ENCODE measurements at regions not wholly inside any gene's neighbourhood (a gene's known extent, or its start where the extent isn't known, plus 50 kb on each side); places are given as distances from the start of the nearest gene placed in this dataset.

GRCh38 chr11:112403432-112403831 lies 142.8 kb upstream of the PLET1 start:
- DNase-seq = no peak

DNA sequence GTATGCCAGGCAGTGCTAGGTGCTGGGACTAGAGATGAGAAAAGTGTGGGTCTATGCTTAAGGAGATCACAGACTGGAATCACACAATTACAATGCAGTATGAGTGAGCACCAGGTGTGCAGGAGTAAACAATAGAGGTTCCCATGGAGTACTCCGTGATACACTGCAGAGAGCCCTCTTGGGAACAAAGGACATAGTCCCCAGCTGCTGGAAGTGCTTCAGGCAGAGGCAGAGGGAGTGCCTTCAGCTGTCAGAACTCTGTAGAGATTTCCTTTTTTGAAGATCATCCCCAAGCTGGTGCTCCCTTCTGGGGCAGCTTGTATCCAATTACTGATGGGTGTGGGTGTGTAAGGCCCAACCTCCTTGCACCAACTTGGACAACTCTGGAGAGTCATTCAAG lies 143.5 kb upstream of the PLET1 start:
- no peak for DNase-seq

DNA sequence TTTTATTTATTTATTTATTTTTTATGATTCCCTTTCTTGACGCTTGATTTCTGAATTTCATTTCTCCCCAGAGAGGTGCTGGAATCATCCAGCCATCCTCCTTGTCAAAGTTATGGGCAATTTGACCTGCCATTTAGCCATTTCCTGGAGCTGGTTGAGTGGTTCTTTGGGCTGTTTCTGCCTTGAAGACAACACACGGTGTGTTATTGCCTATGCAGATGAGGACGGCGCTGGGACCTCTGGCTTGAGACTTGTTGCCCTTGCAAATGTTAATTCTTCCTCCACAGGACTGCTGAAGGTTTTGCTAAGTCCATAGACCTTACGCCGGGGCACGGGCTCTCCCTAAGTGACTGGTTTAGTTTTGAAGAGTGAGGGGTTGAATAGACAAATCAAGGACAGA lies 147.9 kb upstream of the PLET1 start:
- no peak for DNase-seq

DNA sequence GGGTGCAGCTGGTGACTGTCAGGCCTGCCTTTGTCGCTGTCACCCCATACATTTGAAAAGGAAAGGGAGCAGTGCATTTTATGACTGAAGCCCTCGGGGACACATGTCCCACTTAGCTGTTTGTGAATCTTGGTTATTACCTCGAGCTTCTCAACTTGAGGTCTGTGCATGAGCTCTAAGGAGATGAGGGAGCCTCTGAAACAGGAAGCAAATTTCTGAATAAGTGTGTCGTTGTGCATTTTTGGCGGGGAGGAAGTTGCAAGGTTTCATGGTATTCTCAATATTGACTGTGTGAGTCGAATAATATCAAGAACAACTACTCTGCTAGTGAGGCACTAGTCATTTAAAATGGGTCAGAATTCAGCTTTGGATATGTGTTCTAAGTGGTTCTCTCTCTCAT lies 149.7 kb upstream of the PLET1 start:
- no peak for DNase-seq

DNA sequence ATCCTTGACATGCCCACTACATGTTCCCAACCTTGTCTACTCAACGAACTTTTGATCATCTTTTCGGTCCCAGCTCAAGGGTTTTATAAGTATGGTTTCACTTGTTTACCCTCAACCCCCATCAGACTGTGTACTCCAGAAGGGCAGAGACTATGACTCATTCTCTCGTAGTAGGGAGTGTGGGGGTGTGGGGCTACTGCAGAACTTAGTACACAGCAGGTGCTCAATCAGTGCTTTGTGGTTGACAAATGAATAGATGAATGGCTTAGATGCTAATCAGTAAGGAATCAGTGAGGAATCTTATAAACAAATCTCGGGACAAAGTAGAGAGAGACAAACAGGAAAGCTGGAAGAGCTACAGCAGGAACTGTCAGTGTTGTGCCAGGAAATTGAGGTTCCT lies 151.7 kb upstream of the PLET1 start:
- DNase-seq = no peak

GRCh38 chr11:112417339-112417738 lies 156.7 kb upstream of the PLET1 start:
- DNase-seq = no peak

- no peak for DNase-seq
Measured at GRCh38 chr11:112418438-112418837, 157.8 kb upstream of the PLET1 start.

DNA sequence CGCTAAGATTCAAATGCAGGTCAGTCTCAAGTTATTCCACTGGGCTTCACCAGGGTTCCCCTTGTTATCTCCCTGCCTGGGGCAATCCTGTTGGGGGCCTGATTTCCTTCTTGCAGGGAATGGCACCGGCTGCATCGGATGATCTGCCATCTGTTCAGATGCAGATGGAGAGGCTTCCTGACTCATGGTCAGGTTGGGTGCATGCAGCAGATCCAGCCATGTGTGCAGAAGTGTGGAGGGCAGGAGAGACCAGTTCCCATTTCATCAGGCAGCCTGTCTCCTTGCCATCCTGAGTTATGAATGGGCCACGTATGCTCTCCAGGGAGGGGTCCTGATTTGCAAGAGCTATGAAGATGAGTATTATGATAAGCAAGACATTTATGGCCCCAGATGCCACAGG lies 161.2 kb upstream of the PLET1 start:
- no peak for DNase-seq

DNA sequence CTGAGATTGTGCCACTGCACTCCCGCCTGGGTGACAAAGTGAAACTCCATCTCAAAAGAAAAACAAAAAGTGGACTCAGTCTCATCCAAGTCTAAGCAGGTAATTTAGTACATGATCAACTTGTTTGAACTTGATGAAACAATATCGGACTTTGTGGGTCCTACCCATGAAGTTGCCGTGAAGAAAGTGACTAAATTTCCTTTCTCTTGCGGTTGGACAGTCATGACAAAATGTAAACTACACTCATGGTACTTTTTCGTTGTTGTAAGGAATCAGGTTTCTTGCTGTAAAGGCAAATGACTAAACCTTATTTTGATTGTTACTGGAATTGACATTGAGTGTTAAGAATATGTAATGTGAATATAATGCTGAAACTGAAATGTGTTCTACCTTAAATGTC lies 164.5 kb upstream of the PLET1 start:
- no peak for DNase-seq

- no peak for DNase-seq
Measured at GRCh38 chr11:112437096-112437495, 176.4 kb upstream of the PLET1 start.

DNA sequence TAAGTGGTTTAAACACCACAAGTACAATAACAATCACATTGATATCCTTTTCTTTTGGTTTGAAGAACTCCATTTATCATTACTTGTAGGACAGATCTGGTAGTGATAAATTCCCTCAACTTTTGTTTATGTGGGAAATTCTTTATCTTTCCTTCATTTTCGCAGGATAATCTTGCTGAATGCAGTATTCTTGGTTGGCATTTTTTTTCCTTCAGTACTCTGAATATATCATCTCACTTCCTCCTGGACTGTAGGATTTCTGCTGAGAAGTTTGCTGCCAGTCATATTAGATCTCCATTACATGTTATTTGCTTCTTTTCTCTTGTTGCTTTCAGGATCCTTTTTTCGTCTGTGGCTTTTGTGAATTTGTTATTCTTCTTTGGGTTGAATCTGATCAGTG lies 179.0 kb upstream of the PLET1 start:
- DNase-seq = no peak

- DNase-seq = no peak
Measured at GRCh38 chr11:112440518-112440917, 179.9 kb upstream of the PLET1 start.

DNA sequence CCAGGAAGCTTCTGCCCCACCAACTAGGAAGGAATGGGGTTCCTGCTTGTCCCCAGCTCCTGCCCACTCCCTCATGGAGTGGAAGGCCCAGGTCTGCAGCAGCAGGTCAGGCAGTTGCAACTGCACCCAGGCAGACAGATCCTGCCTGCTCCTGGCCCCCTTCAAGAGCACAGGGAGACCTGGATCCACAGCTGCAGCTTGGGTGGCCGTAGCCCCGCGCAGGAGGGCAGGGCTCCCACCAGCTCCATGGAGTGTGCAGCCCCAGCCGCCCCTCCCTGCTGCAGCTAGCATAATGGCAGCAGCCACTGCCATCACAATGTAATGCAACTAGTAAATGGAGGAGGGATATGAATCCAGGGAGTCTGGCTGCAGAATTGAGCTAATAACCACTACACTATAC lies 187.5 kb upstream of the PLET1 start:
- DNase-seq = no peak

DNA sequence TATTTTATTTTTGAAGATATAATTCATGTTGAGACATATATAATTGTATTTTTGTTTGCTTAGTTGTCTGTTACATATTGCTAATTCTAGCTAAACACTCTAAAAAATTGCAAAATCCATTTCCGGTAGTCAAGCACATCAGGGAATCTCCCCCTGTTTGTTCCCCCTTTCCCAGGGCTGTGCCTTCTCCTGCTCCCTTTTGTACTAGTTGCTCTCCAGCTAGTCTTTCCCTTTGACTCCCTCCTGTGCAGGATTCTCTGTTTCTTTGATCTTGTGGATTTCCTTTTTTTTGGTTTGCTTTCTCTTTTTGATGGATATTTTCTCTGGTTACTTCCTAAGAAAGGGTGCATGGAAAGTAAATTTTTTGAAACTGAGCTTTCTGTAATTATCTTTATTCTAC lies 188.1 kb upstream of the PLET1 start:
- no peak for DNase-seq

DNA sequence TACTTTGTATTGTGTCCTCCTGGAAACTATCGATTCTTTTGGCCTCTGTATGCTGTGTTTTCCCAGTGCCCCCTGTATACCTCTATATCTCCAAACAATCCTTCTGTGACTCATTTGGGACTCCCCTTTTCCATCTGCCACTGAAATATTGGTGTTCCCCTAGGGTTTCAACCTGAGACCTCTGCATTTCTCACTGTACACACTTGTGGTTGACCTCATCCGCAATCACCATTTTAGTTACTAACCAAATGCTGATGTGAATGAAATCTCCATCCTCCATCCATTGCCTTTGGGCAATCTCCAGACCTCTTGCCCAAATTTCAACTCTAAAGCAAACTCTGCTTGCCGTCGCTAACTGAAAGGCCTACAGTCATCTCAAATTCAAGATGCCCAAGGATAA lies 190.6 kb upstream of the PLET1 start:
- DNase-seq = no peak

- DNase-seq = no peak
Measured at GRCh38 chr11:112453601-112454577, 193.2 kb upstream of the PLET1 start.

DNA sequence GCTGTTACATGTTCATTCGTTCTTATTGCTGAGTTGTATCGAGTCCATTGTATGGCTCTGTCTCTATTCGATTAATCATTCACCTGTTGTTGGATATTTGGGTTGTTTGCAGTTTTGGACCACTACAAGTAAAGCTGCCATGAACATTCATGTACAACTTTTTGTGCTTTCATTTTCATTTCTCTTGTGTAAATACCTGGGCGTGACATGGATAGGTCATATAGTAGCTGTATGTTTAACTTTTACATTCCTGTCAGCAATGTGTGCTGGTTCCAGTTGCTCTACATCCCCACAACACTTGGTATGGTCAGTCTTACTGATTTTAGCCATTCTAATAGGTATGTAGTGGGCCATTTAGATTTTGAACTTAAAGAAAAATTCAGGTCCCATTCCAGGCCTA lies 194.2 kb upstream of the PLET1 start:
- DNase-seq = no peak

DNA sequence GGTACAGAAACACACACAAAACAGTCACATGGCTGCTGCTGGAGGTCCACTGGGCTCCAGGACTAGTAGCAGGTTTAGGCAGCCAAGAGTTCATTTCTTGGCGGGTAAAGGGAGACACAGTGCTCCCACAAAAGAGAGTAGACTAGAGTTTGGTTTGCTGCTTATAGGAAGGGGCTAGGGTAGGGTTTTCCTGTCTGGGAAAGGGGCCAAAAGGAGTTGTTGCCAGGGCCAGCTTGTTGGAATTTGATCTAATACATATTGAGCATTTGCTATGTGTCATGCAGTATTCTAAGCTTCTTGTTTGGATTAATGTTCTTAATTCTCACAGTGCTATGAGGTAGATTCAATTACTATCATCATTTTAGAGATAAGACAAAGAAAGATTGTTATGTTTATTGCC lies 195.1 kb upstream of the PLET1 start:
- DNase-seq = no peak

DNA sequence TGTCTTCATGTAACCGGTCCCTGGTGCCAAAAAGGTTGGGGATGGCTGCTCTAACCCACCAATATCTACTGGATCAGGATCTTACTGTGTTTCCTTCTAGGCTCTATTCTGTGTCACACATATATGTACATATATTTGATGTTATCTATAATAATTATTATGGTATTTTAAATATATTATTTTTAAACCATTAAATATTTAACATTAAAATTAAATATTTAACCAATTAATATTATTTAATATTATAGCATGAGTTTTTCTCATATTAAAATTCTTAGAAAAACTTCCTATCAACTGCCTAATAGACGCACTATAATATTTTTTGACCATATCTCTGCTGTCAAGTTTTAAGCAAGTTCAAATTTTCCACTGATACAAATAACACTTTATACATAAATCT lies 196.9 kb upstream of the PLET1 start:
- DNase-seq = no peak

DNA sequence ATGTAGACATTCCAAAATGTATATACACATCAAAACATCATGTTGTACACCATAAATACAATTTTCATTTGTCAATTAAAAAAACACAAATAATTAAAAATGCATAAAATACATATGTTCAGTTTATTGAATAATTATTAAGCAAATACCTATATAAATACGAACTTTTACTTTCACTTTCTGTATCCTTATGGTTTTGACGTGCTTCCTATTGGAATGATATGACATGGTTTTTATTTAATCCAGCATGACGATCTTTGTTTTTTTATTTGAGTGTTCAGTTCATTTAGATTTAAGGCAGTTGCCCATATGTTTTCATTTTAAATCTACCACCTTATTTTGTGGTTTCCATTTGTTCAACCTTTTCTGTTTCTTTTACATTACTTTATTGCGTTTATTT lies 198.3 kb upstream of the PLET1 start:
- DNase-seq = no peak

GRCh38 chr11:112460141-112460540 lies 199.5 kb upstream of the PLET1 start:
- DNase-seq = no peak

DNA sequence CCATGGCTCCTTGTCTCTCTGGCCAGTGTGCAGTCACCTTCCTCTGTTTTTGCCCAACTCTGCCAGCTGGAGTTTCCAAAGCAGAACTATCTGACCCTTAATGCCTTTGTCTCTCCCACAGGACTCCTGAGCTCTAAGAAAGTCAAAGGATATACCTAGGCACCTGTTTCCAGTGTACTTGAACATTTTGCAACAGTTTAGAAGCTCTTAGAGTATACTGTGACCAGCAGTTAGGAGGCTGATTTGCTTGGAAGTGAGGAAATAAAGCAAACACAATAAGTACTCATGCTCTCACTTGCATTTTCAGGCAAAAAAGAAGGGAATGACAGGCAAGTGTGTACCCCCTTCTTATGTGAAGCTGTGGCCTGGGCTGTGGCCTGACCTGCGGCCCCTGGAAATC lies 204.3 kb upstream of the PLET1 start:
- DNase-seq = no peak

DNA sequence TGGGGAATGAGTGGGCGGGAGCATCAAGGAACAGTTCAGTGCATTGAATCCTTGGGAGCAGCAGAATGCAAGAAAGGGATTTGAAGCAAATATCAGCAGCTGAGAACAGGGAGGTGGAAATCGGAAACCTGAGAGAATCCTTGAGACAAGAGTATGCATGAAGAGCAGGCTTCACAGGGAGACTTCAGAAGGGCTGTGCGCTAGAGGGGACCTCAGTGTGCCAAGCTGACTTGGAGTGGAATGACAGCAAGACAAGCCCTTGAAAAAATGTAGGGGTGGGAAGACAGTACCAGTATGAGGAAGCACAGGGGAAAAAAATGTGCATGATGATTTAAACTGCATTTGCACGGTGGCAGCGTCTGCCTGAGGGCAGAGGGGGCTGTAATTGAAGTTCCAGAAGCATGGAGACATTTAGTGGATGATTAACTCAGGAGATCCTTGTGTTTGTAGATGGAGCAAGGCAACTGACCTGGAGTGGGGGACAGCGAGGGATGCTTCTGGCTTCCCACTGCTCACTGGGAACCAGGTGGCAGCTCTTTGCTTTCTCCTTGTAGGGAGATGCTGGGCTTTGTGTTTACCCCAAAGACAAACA lies 204.9 kb upstream of the PLET1 start:
- DNase-seq = no peak

DNA sequence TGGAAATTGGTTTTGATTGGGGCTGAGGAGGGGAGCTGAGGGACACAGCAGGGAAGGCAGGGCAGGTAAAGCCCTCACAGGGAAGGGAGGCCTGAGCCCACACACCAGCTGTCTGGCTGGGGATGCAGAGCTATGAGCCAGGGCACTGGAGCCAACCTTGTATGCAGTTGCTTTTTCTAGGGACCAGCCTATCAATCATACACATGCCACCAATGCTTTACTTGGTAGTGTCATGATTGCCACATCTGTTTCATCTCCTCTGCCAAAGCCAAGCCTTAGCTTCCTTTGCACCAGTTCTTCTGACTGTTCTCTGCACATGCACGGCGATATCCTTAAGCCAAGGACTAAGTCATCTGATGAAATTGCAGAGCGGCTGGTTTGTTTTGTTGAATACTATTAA lies 207.1 kb upstream of the PLET1 start:
- DNase-seq = no peak

GRCh38 chr11:112469376-112469775 lies 208.7 kb upstream of the PLET1 start:
- DNase-seq = no peak
